GM23338 (cell line): ENCODE measurements at regions not wholly inside any gene's neighbourhood (a gene's known extent, or its start where the extent isn't known, plus 50 kb on each side); places are given as distances from the start of the nearest gene placed in this dataset.

ENCODE experiments used
- CTCF ChIP-seq, 2 experiments: fragments of 200-600 bp in 1 of 2; sonication (generic) in 1 of 2; conservative IDR thresholded peaks; 2 replicates each; pipeline versions ENCODE4 v1.5.1 to v1.6.1; 2016 to 2017; ENCODE audit warnings: antibody characterized with exemption in 2 of 2, low read depth in 2 of 2, mild to moderate bottlenecking in 2 of 2, moderate library complexity in 1 of 2
- EZH2 ChIP-seq: fragments of 200-600 bp; sonication (generic); IDR thresholded peaks from one replicate; pipeline ENCODE4 v1.8.0; 2017; ENCODE audit warnings: antibody characterized with exemption, mild to moderate bottlenecking, low read depth; ENCODE audit not compliant: unreplicated experiment
- EZH2phosphoT487 ChIP-seq: fragments of 200-600 bp; sonication (generic); IDR thresholded peaks from one replicate; pipeline ENCODE4 v1.8.1; 2018; ENCODE audit warnings: antibody characterized with exemption; ENCODE audit not compliant: unreplicated experiment
- JUNB ChIP-seq: IDR thresholded peaks from one replicate; pipeline ENCODE4 v1.6.1; 2016; ENCODE audit warnings: antibody characterized with exemption; ENCODE audit not compliant: unreplicated experiment
- POLR2AphosphoS5 ChIP-seq: IDR thresholded peaks from 2 replicates; pipeline ENCODE4 v1.6.1; 2016; ENCODE audit warnings: antibody characterized with exemption, low read depth
- REST ChIP-seq: IDR thresholded peaks from one replicate; pipeline ENCODE4 v1.6.1; 2018; ENCODE audit warnings: antibody characterized with exemption; ENCODE audit not compliant: unreplicated experiment
- STAT1 ChIP-seq: IDR thresholded peaks from one replicate; pipeline ENCODE4 v1.6.1; 2016; ENCODE audit warnings: antibody characterized with exemption; ENCODE audit not compliant: unreplicated experiment
- ZNF331 ChIP-seq: fragments of 250-450 bp; sonication (Bioruptor Pico); IDR thresholded peaks from 2 replicates; pipeline ENCODE4 v1.5.0; 2020; ENCODE audit warnings: low read depth, mild to moderate bottlenecking, moderate library complexity
- TF ChIP-seq, protein P1 (sequence below): IDR thresholded peaks from 2 replicates; pipeline ENCODE4 v1.6.1; 2016; ENCODE audit warnings: antibody characterized with exemption

GRCh38 chr17:56715613-56716357, 117.9 kb downstream of the C17orf67 start:
- TF ChIP-seq CTCF (conservative IDR thresholded peaks at IDR 0.05; ENCODE audit: low read depth in 2 of 2) = peak; percentile 86 to 89
- TF ChIP-seq EZH2 = no peak
- TF ChIP-seq EZH2phosphoT487 = no peak
- no peak for TF ChIP-seq JUNB
- TF ChIP-seq REST = no peak
- no peak for TF ChIP-seq STAT1
- TF ChIP-seq POLR2AphosphoS5 = no peak
- TF ChIP-seq ZNF331 (CRISPR knock-in tag) = no peak
- TF ChIP-seq, protein P1, sequence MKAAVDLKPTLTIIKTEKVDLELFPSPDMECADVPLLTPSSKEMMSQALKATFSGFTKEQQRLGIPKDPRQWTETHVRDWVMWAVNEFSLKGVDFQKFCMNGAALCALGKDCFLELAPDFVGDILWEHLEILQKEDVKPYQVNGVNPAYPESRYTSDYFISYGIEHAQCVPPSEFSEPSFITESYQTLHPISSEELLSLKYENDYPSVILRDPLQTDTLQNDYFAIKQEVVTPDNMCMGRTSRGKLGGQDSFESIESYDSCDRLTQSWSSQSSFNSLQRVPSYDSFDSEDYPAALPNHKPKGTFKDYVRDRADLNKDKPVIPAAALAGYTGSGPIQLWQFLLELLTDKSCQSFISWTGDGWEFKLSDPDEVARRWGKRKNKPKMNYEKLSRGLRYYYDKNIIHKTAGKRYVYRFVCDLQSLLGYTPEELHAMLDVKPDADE = no peak
